Esophagus muscularis mucosa (tissue), 3 donors: ENCODE measurements at regions not wholly inside any gene's neighbourhood (a gene's known extent, or its start where the extent isn't known, plus 50 kb on each side); places are given as distances from the start of the nearest gene placed in this dataset.

Experiments
- CTCF ChIP-seq, 3 experiments: fragments of 200-600 bp in 2 of 3; fragments of 450-650 bp in 1 of 3; sonication (generic) in 2 of 3; IDR thresholded peaks; one replicate each; pipeline ENCODE4 v1.5.1; 2017 to 2019; ENCODE audit warnings: antibody characterized with exemption in 3 of 3, mild to moderate bottlenecking in 2 of 3, moderate library complexity in 1 of 3
- POLR2A ChIP-seq: fragments of 450-650 bp; IDR thresholded peaks from one replicate; pipeline ENCODE4 v1.6.1; 2017; ENCODE audit warnings: antibody characterized with exemption, moderate library complexity, mild to moderate bottlenecking, low read depth
- POLR2AphosphoS5 ChIP-seq, 2 donors: sonication (generic); formaldehyde crosslinking; IDR thresholded peaks; one replicate each; pipeline ENCODE4 v1.6.1; 2017; ENCODE audit warnings: antibody characterized with exemption in 2 of 2

GRCh38 chr3:30469133-30469532, 137.3 kb upstream of the TGFBR2 start:
- TF ChIP-seq CTCF (IDR thresholded peaks at IDR 0.05) (no peak), POLR2A (no peak), POLR2AphosphoS5 (IDR thresholded peaks at IDR 0.05) (no peak)
